ENCODE measurements at regions not wholly inside any gene's neighbourhood (a gene's known extent, or its start where the extent isn't known, plus 50 kb on each side); places are given as distances from the start of the nearest gene placed in this dataset.

- POLR2A ChIA-PET (ENCODE audit: unreplicated experiment) = interaction anchor here (0.8 kb wide), 1 partner anchor 876 kb away, joined by 5 read pairs; no protein-coding TSS in a partner anchor
- no peaks in the 10 kb centered on the region for H3K79me2 ChIP-seq (ENCODE audit: low read depth)
Measured at GRCh38 chr11:98587884-98588283, 432.9 kb upstream of the CNTN5 start.

GRCh38 chr11:98589967-98590366 lies 430.8 kb upstream of the CNTN5 start:
- H3K4me2 ChIP-seq = no peak overlapping the region
- H3K79me2 ChIP-seq (ENCODE audit: low read depth) = no peaks in the 10 kb centered on the region
- POLR2A ChIA-PET (ENCODE audit: unreplicated experiment) = no interaction called here
- H3K27ac ChIP-seq = no peak overlapping the region
- no peaks in the 10 kb centered on the region for H3K9me3 ChIP-seq (ENCODE audit: insufficient read depth, low read depth)
- H4K20me1 ChIP-seq (ENCODE audit: insufficient read depth) = no peaks in the 10 kb centered on the region
- peaks cover 3% of the 10 kb centered on the region; the same call in 1 of the 2 replicates for H3K9me2 ChIP-seq (ENCODE audit: insufficient read depth)
- no TSS peak for BruUV-seq (replicated peaks)
- CTCF ChIA-PET = no interaction called here
- H3K4me1 ChIP-seq (replicated peaks; ENCODE audit: insufficient read depth) = no peaks in the 10 kb centered on the region
- no peaks in the 10 kb centered on the region for H3K36me3 ChIP-seq (ENCODE audit: low read depth)
- intact Hi-C loops (cut with micrococcal nuclease; ENCODE audit: unreplicated experiment) = no loop called here
- no peak overlapping the region for H3K4me3 ChIP-seq
- H3F3A ChIP-seq (ENCODE audit: insufficient read depth, low read depth) = no peaks in the 10 kb centered on the region
- H3K27me3 ChIP-seq (ENCODE audit: insufficient read depth, low read depth) = no peaks in the 10 kb centered on the region
- no peak for TF ChIP-seq EZH2 (IDR thresholded peaks at IDR 0.05; ENCODE audit: low read depth)
- no peak for TF ChIP-seq CTCF (conservative IDR thresholded peaks at IDR 0.05)
- no peak overlapping the region for H2AFZ ChIP-seq
- no peak for DNase-seq

More at GRCh38 chr11:98587884-98588283, 432.9 kb upstream of the CNTN5 start:
- no peak overlapping the region for H3K27ac ChIP-seq
- H3K27me3 ChIP-seq (ENCODE audit: insufficient read depth, low read depth) = no peaks in the 10 kb centered on the region
- H3F3A ChIP-seq (ENCODE audit: insufficient read depth, low read depth) = no peaks in the 10 kb centered on the region
- H4K20me1 ChIP-seq (ENCODE audit: insufficient read depth) = no peaks in the 10 kb centered on the region
- no peaks in the 10 kb centered on the region for H3K4me1 ChIP-seq (replicated peaks; ENCODE audit: insufficient read depth)
- H3K9me3 ChIP-seq (ENCODE audit: insufficient read depth, low read depth) = no peaks in the 10 kb centered on the region
- H3K36me3 ChIP-seq (ENCODE audit: low read depth) = no peaks in the 10 kb centered on the region
- no peak overlapping the region for H2AFZ ChIP-seq
- no peak for DNase-seq
- H3K4me3 ChIP-seq = no peak overlapping the region
- H3K9me2 ChIP-seq (ENCODE audit: insufficient read depth) = peaks cover 3% of the 10 kb centered on the region; the same call in 1 of the 2 replicates
- no peak overlapping the region for H3K4me2 ChIP-seq
- intact Hi-C loops (cut with micrococcal nuclease; ENCODE audit: unreplicated experiment) = no loop called here
- CTCF ChIA-PET = no interaction called here
- TF ChIP-seq CTCF (conservative IDR thresholded peaks at IDR 0.05) (no peak), EZH2 (IDR thresholded peaks at IDR 0.05; ENCODE audit: low read depth) (no peak)
- BruUV-seq (replicated peaks) = no TSS peak

- POLR2A ChIA-PET (ENCODE audit: unreplicated experiment) = no interaction called here
- no TSS peak for BruUV-seq (replicated peaks)
- Histone ChIP-seq H3K9me3 (ENCODE audit: insufficient read depth, low read depth) (no peaks in the 10 kb centered on the region), H3K27me3 (ENCODE audit: insufficient read depth, low read depth) (no peaks in the 10 kb centered on the region), H3K4me2 (no peak overlapping the region), H3K9me2 (ENCODE audit: insufficient read depth) (no peaks in the 10 kb centered on the region), H3K4me1 (replicated peaks; ENCODE audit: insufficient read depth) (no peaks in the 10 kb centered on the region), H3K27ac (no peak overlapping the region), H2AFZ (no peak overlapping the region), H4K20me1 (ENCODE audit: insufficient read depth) (no peaks in the 10 kb centered on the region), H3K36me3 (ENCODE audit: low read depth) (no peaks in the 10 kb centered on the region), H3K79me2 (ENCODE audit: low read depth) (no peaks in the 10 kb centered on the region), H3K4me3 (no peak overlapping the region), H3F3A (ENCODE audit: insufficient read depth, low read depth) (no peaks in the 10 kb centered on the region)
- CTCF ChIA-PET = no interaction called here
- intact Hi-C loops (cut with micrococcal nuclease; ENCODE audit: unreplicated experiment) = no loop called here
- no peak for TF ChIP-seq EZH2 (IDR thresholded peaks at IDR 0.05; ENCODE audit: low read depth)
- TF ChIP-seq CTCF (conservative IDR thresholded peaks at IDR 0.05) = no peak
- no peak for DNase-seq
Measured at GRCh38 chr11:98600103-98600502, 420.6 kb upstream of the CNTN5 start.

Measured in PC-9 (cell line).